Liver (tissue), 8 donors: ENCODE measurements at regions not wholly inside any gene's neighbourhood (a gene's known extent, or its start where the extent isn't known, plus 50 kb on each side); places are given as distances from the start of the nearest gene placed in this dataset.

Experiments used
- DNase-seq: peaks from one replicate; pipeline ENCODE4 v3.0.0-alpha.2; 2017; ENCODE audit warnings: low spot score
- H3K27ac ChIP-seq, 2 donors: one replicate each; pipeline ENCODE4 v1.7.0; 2013; ENCODE audit warnings: inconsistent platforms in 2 of 2, low read length in 2 of 2, control low read depth in 1 of 2, low read depth in 1 of 2, mild to moderate bottlenecking in 1 of 2
- H3K27me3 ChIP-seq, 4 donors: one replicate each; pipeline versions ENCODE4 v1.6.1 to v1.7.0; 2013; ENCODE audit warnings: low read length in 3 of 4, inconsistent platforms in 1 of 4, mild to moderate bottlenecking in 1 of 4, moderate library complexity in 1 of 4; ENCODE audit not compliant: control insufficient read depth in 4 of 4, insufficient read depth in 4 of 4
- H3K36me3 ChIP-seq, 4 donors: one replicate each; pipeline versions ENCODE4 v1.6.1 to v1.7.0; 2013; ENCODE audit warnings: low read length in 3 of 4, mild to moderate bottlenecking in 3 of 4, low read depth in 1 of 4, moderate library complexity in 1 of 4; ENCODE audit not compliant: control insufficient read depth in 4 of 4, insufficient read depth in 3 of 4
- H3K4me1 ChIP-seq, 4 donors: one replicate each; pipeline versions ENCODE4 v1.6.1 to v1.7.0; 2013; ENCODE audit warnings: low read length in 3 of 4, mild to moderate bottlenecking in 3 of 4, moderate library complexity in 1 of 4; ENCODE audit not compliant: control insufficient read depth in 4 of 4, insufficient read depth in 4 of 4
- H3K4me3 ChIP-seq, 3 donors: one replicate each; pipeline versions ENCODE4 v1.6.1 to v1.7.0; 2013; ENCODE audit warnings: low read length in 3 of 3, control low read depth in 1 of 3, low read depth in 1 of 3, mild to moderate bottlenecking in 1 of 3
- H3K9ac ChIP-seq, 2 donors: one replicate each; pipeline ENCODE4 v1.7.0; 2013; ENCODE audit warnings: low read length in 2 of 2, mild to moderate bottlenecking in 2 of 2, moderate library complexity in 2 of 2, control low read depth in 1 of 2, low read depth in 1 of 2
- H3K9me3 ChIP-seq, 4 donors: one replicate each; pipeline versions ENCODE4 v1.6.1 to v1.7.0; 2013; ENCODE audit warnings: low read length in 3 of 4; ENCODE audit not compliant: control insufficient read depth in 4 of 4
- ATF3 ChIP-seq: IDR thresholded peaks from 2 replicates; pipeline ENCODE4 v1.6.1; 2016; ENCODE audit warnings: antibody characterized with exemption
- CTCF ChIP-seq: fragments of 150-350 bp; IDR thresholded peaks from 2 replicates; pipeline ENCODE4 v1.5.1; 2017; ENCODE audit warnings: improper control_type of control experiment, low read depth, low read length; ENCODE audit not compliant: missing input control
- EGR1 ChIP-seq, 2 donors: IDR thresholded peaks; 2 replicates each; pipeline ENCODE4 v1.6.1; 2016 to 2018; ENCODE audit warnings: antibody characterized with exemption in 2 of 2, low read depth in 2 of 2
- FOXA2 ChIP-seq: IDR thresholded peaks from 2 replicates; pipeline ENCODE4 v1.6.1; 2016; ENCODE audit warnings: antibody characterized with exemption
- GABPA ChIP-seq, 2 donors: IDR thresholded peaks in 1 of 2; conservative IDR thresholded peaks in 1 of 2; 2 replicates each; pipeline ENCODE4 v1.6.1; 2016; ENCODE audit warnings: antibody characterized with exemption in 2 of 2, mild to moderate bottlenecking in 1 of 2, moderate library complexity in 1 of 2
- HNF4A ChIP-seq, 2 donors: conservative IDR thresholded peaks; 2 replicates each; pipeline ENCODE4 v1.6.1; 2016; ENCODE audit warnings: antibody characterized with exemption in 2 of 2, mild to moderate bottlenecking in 2 of 2
- HNF4G ChIP-seq: IDR thresholded peaks from 2 replicates; pipeline ENCODE4 v1.6.1; 2016; ENCODE audit warnings: antibody characterized with exemption
- JUND ChIP-seq, 2 donors: IDR thresholded peaks; 2 replicates each; pipeline ENCODE4 v1.6.1; 2016; ENCODE audit warnings: antibody characterized with exemption in 2 of 2
- MAX ChIP-seq: IDR thresholded peaks from 2 replicates; pipeline ENCODE4 v1.6.1; 2016; ENCODE audit warnings: antibody characterized with exemption
- NR2F2 ChIP-seq: IDR thresholded peaks from 2 replicates; pipeline ENCODE4 v1.6.1; 2016; ENCODE audit warnings: antibody characterized with exemption
- REST ChIP-seq: IDR thresholded peaks from 2 replicates; pipeline ENCODE4 v1.6.1; 2016; ENCODE audit warnings: antibody characterized with exemption, mild to moderate bottlenecking
- RXRA ChIP-seq, 2 donors: IDR thresholded peaks; 2 replicates each; pipeline ENCODE4 v1.6.1; 2017 to 2018; ENCODE audit warnings: antibody characterized with exemption in 2 of 2, mild to moderate bottlenecking in 1 of 2
- SP1 ChIP-seq: IDR thresholded peaks from 2 replicates; pipeline ENCODE4 v1.6.1; 2018; ENCODE audit warnings: antibody characterized with exemption, mild to moderate bottlenecking
- TAF1 ChIP-seq: conservative IDR thresholded peaks from 2 replicates; pipeline ENCODE4 v1.6.1; 2016; ENCODE audit warnings: antibody characterized with exemption, mild to moderate bottlenecking
- YY1 ChIP-seq: IDR thresholded peaks from 2 replicates; pipeline ENCODE4 v1.6.1; 2016; ENCODE audit warnings: antibody characterized with exemption, mild to moderate bottlenecking
- ZBTB33 ChIP-seq: IDR thresholded peaks from 2 replicates; pipeline ENCODE4 v1.6.1; 2016; ENCODE audit warnings: antibody characterized with exemption
- WGBS: extraction: QIAGEN DNeasy Blood & Tissue Kit; methylation state at CpG from one replicate; pipeline ENCODE4 v1.1.7; 2013; 5-methylcytosine and 5-hydroxymethylcytosine counted together
- donor health status: healthy.
- donor health status: healthy.
- donor health status: healthy.
- donor health status: healthy.
- donor health status: healthy.

- no peaks in the 10 kb centered on the region for H3K36me3 ChIP-seq
- no peaks in the 10 kb centered on the region for H3K27me3 ChIP-seq
- peaks cover 0 to 2% (median under 1%) of the 10 kb centered on the region in 4 donors for H3K4me1 ChIP-seq
- no peak overlapping the region for H3K4me3 ChIP-seq
- WGBS: 83% methylated on average over 6 of the region's 6 CpGs
- TF ChIP-seq SP1 (no peak), TAF1 (no peak), CTCF (no peak), RXRA (IDR thresholded peaks at IDR 0.05) (no peak), FOXA2 (no peak), ATF3 (no peak), EGR1 (IDR thresholded peaks at IDR 0.05; ENCODE audit: low read depth in 2 of 2) (no peak), HNF4G (no peak), MAX (no peak), JUND (IDR thresholded peaks at IDR 0.05) (no peak)
- DNase-seq: no peak
- no peak overlapping the region for H3K27ac ChIP-seq
- H3K9me3 ChIP-seq: no peaks in the 10 kb centered on the region
- H3K9ac ChIP-seq: no peak overlapping the region
Observed at GRCh38 chr2:4139316-4139715, 435.9 kb downstream of the DCDC2C start.

GRCh38 chr2:4139731-4140130, 436.4 kb downstream of the DCDC2C start:
- TF ChIP-seq RXRA (IDR thresholded peaks at IDR 0.05): peak in 1 of 2 donors; percentile 28
- TF ChIP-seq HNF4G: no peak
- TF ChIP-seq HNF4A (conservative IDR thresholded peaks at IDR 0.05): peak in 1 of 2 donors; percentile 28
- no peak for DNase-seq
- 40% methylated on average over 1 of the region's 1 CpG for WGBS
- Histone ChIP-seq H3K27me3 (no peaks in the 10 kb centered on the region), H3K9me3 (no peaks in the 10 kb centered on the region), H3K27ac (no peak overlapping the region), H3K4me1 (peaks cover 0 to 2% (median under 1%) of the 10 kb centered on the region in 4 donors), H3K4me3 (no peak overlapping the region), H3K36me3 (no peaks in the 10 kb centered on the region), H3K9ac (no peak overlapping the region)

- H3K4me1 ChIP-seq: peaks cover 0 to 2% (median under 1%) of the 10 kb centered on the region in 4 donors
- 42% methylated on average over 9 of the region's 9 CpGs for WGBS
- H3K27me3 ChIP-seq: no peaks in the 10 kb centered on the region
- no peak overlapping the region for H3K27ac ChIP-seq
- DNase-seq: no peak
- H3K36me3 ChIP-seq: no peaks in the 10 kb centered on the region
- H3K9ac ChIP-seq: no peak overlapping the region
- no peaks in the 10 kb centered on the region for H3K9me3 ChIP-seq
- H3K4me3 ChIP-seq: no peak overlapping the region
- TF ChIP-seq ATF3 (no peak), NR2F2 (no peak), JUND (IDR thresholded peaks at IDR 0.05) (no peak), YY1 (no peak), ZBTB33 (no peak), MAX (no peak), REST (no peak), TAF1 (no peak), HNF4A (conservative IDR thresholded peaks at IDR 0.05) (no peak), HNF4G (no peak), EGR1 (IDR thresholded peaks at IDR 0.05; ENCODE audit: low read depth in 2 of 2) (no peak), GABPA (IDR thresholded peaks at IDR 0.05 in 1 of 2, conservative IDR thresholded peaks at IDR 0.05 in 1 of 2) (no peak)
Observed at GRCh38 chr2:4140281-4140970, 437.1 kb downstream of the DCDC2C start.
